ENCODE measurements at regions not wholly inside any gene's neighbourhood (a gene's known extent, or its start where the extent isn't known, plus 50 kb on each side); places are given as distances from the start of the nearest gene placed in this dataset.

DNA sequence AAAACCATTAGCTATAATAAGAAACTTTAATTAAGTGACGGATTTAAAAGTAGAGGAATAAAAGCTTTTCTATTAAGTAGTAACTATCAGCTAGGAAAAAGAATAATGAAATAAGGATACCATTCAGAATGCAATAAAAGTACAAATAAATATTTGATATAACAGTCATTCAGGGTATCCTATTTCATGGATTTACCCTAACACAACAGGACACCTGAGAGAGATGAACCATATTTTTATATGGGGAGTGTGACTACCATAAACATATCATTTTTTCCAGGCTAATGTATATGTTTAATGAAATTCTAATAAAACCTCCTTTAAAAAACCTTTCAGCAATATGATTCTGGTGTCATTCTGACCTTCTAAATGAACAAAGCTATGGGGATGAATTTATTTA, 393.8 kb downstream of the SNAPC1 start:
- TF ChIP-seq, protein P1, sequence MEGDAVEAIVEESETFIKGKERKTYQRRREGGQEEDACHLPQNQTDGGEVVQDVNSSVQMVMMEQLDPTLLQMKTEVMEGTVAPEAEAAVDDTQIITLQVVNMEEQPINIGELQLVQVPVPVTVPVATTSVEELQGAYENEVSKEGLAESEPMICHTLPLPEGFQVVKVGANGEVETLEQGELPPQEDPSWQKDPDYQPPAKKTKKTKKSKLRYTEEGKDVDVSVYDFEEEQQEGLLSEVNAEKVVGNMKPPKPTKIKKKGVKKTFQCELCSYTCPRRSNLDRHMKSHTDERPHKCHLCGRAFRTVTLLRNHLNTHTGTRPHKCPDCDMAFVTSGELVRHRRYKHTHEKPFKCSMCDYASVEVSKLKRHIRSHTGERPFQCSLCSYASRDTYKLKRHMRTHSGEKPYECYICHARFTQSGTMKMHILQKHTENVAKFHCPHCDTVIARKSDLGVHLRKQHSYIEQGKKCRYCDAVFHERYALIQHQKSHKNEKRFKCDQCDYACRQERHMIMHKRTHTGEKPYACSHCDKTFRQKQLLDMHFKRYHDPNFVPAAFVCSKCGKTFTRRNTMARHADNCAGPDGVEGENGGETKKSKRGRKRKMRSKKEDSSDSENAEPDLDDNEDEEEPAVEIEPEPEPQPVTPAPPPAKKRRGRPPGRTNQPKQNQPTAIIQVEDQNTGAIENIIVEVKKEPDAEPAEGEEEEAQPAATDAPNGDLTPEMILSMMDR (IDR thresholded peaks at IDR 0.05) = no peak
- no peak for TF ChIP-seq POLR2A (IDR thresholded peaks at IDR 0.05)

All from heart left ventricle (tissue), 13 donors.